ENCODE measurements at regions not wholly inside any gene's neighbourhood (a gene's known extent, or its start where the extent isn't known, plus 50 kb on each side); places are given as distances from the start of the nearest gene placed in this dataset.

DNA sequence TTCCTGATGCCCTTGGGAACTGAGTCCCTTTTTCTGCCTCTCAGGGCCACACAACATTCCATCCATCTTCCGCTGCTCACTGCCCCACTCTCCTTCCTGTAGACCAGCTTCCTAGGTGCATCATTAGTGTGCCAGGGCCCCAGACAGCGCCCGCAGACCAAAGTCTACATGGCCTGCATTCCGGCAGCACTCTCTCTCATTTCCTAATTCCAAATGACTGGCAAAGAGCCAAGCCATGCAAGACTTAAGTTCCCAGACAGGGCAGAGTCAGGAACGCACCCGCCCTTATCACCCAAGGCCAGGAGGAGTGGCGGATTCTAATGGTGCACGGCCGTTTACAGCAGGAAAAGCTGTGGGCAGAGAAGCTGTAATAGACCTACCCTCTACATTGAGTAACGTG is 159.8 kb upstream of the ARID1B start:
- Histone ChIP-seq H3K4me3 (replicated peaks; ENCODE audit: insufficient read depth, low read length) (no peak overlapping the region), H3K27me3 (ENCODE audit: insufficient read depth, poor library complexity, severe bottlenecking) (no peaks in the 10 kb centered on the region), H3K27ac (replicated peaks) (no peak overlapping the region)
- TF ChIP-seq POLR2AphosphoS5 (IDR thresholded peaks at IDR 0.05; ENCODE audit: low read depth) (no peak), GABPA (IDR thresholded peaks at IDR 0.05; ENCODE audit: low read depth) (no peak), SPI1 (IDR thresholded peaks at IDR 0.05; ENCODE audit: borderline replicate concordance, low read depth) (no peak)
- TF ChIP-seq, protein P1, sequence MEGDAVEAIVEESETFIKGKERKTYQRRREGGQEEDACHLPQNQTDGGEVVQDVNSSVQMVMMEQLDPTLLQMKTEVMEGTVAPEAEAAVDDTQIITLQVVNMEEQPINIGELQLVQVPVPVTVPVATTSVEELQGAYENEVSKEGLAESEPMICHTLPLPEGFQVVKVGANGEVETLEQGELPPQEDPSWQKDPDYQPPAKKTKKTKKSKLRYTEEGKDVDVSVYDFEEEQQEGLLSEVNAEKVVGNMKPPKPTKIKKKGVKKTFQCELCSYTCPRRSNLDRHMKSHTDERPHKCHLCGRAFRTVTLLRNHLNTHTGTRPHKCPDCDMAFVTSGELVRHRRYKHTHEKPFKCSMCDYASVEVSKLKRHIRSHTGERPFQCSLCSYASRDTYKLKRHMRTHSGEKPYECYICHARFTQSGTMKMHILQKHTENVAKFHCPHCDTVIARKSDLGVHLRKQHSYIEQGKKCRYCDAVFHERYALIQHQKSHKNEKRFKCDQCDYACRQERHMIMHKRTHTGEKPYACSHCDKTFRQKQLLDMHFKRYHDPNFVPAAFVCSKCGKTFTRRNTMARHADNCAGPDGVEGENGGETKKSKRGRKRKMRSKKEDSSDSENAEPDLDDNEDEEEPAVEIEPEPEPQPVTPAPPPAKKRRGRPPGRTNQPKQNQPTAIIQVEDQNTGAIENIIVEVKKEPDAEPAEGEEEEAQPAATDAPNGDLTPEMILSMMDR (IDR thresholded peaks at IDR 0.05; ENCODE audit: insufficient read depth, low read length), result no peak
- DNase-seq (ENCODE audit: low read depth in 1 of 2, low spot score in 1 of 2), result no peak

DNA sequence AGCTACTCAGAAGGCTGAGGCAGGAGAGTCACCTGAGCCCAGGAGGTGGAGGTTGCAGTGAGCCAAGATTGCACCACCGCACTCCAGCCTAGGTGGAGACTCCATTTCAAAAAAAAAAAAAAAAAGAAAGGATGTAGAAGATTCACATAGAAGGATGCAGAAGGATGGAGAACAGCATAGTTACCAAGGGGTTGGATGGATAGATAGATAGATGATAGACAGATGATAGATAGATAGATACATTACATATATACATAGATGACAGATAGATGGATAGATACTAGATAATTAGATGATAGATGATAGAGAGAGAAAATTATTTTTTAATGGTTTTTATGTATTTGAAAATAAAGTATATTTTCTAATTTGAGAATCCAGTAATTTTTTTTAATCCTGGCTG is 160.7 kb upstream of the ARID1B start:
- H3K4me3 ChIP-seq (replicated peaks; ENCODE audit: insufficient read depth, low read length), result no peak overlapping the region
- TF ChIP-seq GABPA (IDR thresholded peaks at IDR 0.05; ENCODE audit: low read depth) (no peak), SPI1 (IDR thresholded peaks at IDR 0.05; ENCODE audit: borderline replicate concordance, low read depth) (no peak)
- TF ChIP-seq, protein P1 (IDR thresholded peaks at IDR 0.05; ENCODE audit: insufficient read depth, low read length), result no peak
- no peaks in the 10 kb centered on the region for H3K27me3 ChIP-seq (ENCODE audit: insufficient read depth, poor library complexity, severe bottlenecking)
- no peak for DNase-seq (ENCODE audit: low read depth in 1 of 2, low spot score in 1 of 2)
- no peak overlapping the region for H3K27ac ChIP-seq (replicated peaks)

DNA sequence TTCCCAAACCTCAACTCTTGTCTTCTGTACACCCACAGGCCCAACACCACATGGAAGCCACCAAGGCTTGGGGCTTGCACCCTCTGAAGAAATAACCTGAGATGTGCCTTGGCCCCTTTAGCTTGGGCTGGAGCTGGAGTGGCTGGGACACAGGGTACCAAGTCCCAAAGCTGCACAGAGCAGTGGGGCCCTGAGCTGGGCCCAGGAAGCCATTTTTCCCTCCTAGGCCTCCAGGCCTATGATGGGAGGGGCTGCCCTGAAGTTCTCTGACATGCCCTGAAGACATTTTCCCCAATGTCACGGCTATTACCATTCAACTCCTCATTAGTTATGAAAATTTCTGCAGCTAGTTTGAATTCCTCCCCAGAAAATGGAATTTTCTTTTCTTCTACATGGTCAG is 163.2 kb upstream of the ARID1B start:
- Histone ChIP-seq H3K27me3 (ENCODE audit: insufficient read depth, poor library complexity, severe bottlenecking) (no peaks in the 10 kb centered on the region), H3K27ac (replicated peaks) (no peak overlapping the region), H3K4me3 (replicated peaks; ENCODE audit: insufficient read depth, low read length) (no peak overlapping the region)
- TF ChIP-seq POLR2AphosphoS5 (IDR thresholded peaks at IDR 0.05; ENCODE audit: low read depth) (no peak), SPI1 (IDR thresholded peaks at IDR 0.05; ENCODE audit: borderline replicate concordance, low read depth) (no peak), GABPA (IDR thresholded peaks at IDR 0.05; ENCODE audit: low read depth) (no peak)
- TF ChIP-seq, protein P1 (IDR thresholded peaks at IDR 0.05; ENCODE audit: insufficient read depth, low read length), result no peak
- TF ChIP-seq, protein P2, sequence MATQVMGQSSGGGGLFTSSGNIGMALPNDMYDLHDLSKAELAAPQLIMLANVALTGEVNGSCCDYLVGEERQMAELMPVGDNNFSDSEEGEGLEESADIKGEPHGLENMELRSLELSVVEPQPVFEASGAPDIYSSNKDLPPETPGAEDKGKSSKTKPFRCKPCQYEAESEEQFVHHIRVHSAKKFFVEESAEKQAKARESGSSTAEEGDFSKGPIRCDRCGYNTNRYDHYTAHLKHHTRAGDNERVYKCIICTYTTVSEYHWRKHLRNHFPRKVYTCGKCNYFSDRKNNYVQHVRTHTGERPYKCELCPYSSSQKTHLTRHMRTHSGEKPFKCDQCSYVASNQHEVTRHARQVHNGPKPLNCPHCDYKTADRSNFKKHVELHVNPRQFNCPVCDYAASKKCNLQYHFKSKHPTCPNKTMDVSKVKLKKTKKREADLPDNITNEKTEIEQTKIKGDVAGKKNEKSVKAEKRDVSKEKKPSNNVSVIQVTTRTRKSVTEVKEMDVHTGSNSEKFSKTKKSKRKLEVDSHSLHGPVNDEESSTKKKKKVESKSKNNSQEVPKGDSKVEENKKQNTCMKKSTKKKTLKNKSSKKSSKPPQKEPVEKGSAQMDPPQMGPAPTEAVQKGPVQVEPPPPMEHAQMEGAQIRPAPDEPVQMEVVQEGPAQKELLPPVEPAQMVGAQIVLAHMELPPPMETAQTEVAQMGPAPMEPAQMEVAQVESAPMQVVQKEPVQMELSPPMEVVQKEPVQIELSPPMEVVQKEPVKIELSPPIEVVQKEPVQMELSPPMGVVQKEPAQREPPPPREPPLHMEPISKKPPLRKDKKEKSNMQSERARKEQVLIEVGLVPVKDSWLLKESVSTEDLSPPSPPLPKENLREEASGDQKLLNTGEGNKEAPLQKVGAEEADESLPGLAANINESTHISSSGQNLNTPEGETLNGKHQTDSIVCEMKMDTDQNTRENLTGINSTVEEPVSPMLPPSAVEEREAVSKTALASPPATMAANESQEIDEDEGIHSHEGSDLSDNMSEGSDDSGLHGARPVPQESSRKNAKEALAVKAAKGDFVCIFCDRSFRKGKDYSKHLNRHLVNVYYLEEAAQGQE (IDR thresholded peaks at IDR 0.05; ENCODE audit: insufficient replicate concordance, low read depth), result no peak
- DNase-seq (ENCODE audit: low read depth in 1 of 2, low spot score in 1 of 2), result no peak

DNA sequence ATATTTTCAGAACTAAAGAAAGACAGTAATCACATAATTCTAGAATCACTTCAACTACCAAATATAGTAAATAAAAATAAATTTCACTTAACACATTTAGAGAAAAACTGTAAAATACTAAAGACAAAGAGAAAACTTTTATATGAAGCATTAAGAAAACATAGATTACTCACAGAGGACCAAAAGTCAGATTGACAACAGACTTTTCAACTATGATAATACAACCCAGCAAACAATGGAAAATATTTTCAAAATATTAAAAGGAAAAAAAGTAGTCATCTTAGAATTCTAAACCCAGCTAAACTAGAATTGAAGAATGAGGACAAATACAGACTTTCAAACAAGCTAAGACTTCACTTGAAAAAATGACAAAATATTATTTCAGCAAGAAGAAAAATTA is 164.8 kb upstream of the ARID1B start:
- Histone ChIP-seq H3K4me3 (replicated peaks; ENCODE audit: insufficient read depth, low read length) (no peak overlapping the region), H3K27me3 (ENCODE audit: insufficient read depth, poor library complexity, severe bottlenecking) (no peaks in the 10 kb centered on the region), H3K27ac (replicated peaks) (no peak overlapping the region)
- no peak for TF ChIP-seq SPI1 (IDR thresholded peaks at IDR 0.05; ENCODE audit: borderline replicate concordance, low read depth)
- no peak for TF ChIP-seq POLR2AphosphoS5 (IDR thresholded peaks at IDR 0.05; ENCODE audit: low read depth)
- TF ChIP-seq GABPA (IDR thresholded peaks at IDR 0.05; ENCODE audit: low read depth), result no peak
- TF ChIP-seq, protein P1 (IDR thresholded peaks at IDR 0.05; ENCODE audit: insufficient read depth, low read length), result no peak
- TF ChIP-seq, protein P2 (IDR thresholded peaks at IDR 0.05; ENCODE audit: insufficient replicate concordance, low read depth), result no peak
- no peak for DNase-seq (ENCODE audit: low read depth in 1 of 2, low spot score in 1 of 2)
